ENCODE measurements at regions not wholly inside any gene's neighbourhood (a gene's known extent, or its start where the extent isn't known, plus 50 kb on each side); places are given as distances from the start of the nearest gene placed in this dataset.
"Not testable (repeated sequence)": the region's sequence is repeated elsewhere in the genome, so short reads cannot be mapped to it uniquely, and the experiment has no call there.

DNA sequence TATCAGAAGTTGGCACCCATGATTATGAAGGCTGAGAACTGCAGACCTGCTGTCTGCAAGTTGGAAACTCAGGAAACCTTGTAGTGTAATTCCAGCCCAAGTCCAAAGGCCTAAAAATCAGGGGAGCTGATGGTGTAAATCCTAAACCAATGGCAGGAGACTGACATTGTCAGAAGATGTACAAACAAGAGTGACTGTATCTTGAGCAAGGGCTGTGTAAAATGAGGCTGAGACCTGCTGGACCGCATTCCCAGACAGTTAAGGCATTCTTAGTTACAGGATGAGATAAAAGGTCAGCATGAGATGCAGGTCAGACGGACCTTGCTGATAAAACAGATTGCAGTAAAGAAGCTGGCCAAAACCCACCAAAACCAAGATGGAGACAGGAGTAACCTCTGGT is 147.7 kb downstream of the COG6 start:
- DNase-seq (ENCODE audit: low spot score): no peak

DNA sequence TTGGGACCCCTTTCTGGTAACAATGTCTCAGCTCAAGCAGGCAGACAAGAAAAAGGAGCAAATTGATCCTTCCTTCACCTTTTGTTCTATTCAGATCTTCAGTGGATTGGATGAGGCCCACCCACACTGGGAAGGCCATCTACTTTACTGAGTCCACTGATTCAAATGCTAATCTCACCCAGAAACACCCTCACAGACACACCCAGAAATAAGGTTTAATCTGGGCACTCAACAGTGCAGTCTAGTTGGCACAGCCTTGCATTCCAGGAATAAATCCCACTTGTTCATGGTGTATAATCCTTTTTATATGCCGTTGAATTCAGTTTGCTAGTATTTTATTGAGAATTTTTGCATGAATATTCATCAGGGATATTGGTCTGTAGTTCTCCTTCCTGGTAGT is 148.4 kb downstream of the COG6 start:
- no peak for DNase-seq (ENCODE audit: low spot score)

DNA sequence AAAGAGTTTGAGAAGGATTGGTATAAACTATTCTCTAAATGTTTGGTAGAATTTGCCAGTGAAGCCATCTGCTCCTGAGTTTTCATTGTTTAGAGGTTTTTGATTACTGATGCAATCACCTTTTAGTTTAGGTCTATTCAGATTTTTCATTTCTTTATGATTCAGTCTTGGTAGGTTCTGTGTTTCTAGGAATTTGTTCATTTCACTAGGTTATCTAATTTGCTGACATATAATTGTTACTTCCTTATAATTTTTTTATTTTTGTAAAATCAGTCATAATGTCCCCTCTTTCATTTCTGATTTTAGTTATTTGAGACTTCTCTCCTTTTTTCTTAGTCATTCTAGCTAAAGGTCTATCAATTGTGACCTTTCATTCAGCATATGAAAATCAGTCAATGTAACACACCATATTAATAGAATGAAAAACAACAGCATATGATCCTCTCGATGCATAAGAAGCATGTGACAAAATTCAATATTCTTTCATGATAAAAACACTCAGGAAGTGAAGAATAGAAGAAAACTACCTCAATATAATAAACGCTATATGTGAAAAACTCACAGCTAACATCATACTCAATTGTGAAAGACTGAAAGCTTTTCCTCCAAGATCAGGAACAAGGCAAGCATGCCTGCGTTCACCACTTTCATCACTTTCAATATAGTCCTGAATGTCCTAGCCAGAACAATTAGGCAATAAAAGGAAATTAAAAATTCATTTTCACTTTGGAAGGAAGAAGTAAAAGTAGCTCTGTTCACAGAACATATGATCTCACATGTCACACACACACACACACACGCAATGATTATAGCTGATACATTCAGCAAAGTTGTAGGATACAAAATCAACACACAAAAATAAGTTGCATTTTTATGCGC is 149.1 kb downstream of the COG6 start:
- no peak for DNase-seq (ENCODE audit: low spot score)

DNA sequence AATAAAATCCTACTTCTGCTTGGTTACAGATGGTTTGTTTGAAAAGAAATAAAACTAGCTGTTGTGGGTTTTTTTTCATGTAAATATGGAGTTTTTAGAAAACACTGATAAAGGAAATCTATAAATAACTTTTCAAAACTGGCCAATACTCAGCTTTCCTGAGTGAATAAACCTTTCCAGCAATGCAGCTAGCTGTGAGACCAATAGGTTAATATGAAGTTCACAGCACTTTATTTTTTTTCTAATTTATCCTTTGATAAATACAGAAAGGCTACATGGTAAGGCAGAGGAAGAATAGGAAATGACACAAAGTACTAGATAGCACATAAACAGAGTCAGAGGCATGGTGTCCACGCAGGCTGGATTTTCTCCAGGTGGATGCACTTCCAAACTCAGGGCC is 154.0 kb downstream of the COG6 start:
- DNase-seq (ENCODE audit: low spot score): no peak

DNA sequence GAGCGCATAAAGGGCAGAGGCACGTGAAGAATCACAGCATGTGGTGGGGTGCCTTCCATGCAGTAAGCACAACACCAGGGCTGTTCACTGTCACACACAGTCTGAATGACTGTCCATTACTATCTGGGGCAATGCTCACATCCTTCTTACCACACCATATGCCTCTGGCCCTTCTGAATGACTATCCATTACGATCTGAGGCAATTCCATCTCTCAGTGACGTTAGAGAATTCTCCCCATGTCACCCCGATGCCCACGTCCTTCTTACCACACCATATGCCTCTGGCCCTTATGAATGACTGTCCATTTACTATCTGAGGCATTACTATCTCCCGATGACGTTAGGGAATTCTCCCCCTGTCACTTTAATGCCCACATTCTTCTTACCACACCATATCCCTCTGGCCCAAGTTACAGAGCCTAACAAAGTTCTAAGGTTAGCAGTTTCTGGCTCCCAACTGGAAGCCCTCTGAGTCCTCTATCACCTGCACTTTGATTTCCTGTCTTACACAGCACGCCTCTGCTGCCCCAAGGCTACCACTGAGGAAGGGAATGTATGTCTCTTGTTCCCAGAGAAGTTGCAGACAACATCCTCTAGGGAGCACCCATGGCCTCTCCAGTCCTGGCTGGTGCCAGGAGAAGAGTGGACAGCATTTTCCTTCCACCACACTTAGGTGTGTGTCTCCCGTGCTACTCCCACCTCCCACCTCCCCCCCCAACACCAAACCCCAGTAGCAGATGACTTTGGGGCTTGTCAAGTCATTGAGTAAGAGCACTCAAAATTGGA is 154.8 kb downstream of the COG6 start:
- peak; percentile 9 for DNase-seq (ENCODE audit: low spot score)

DNA sequence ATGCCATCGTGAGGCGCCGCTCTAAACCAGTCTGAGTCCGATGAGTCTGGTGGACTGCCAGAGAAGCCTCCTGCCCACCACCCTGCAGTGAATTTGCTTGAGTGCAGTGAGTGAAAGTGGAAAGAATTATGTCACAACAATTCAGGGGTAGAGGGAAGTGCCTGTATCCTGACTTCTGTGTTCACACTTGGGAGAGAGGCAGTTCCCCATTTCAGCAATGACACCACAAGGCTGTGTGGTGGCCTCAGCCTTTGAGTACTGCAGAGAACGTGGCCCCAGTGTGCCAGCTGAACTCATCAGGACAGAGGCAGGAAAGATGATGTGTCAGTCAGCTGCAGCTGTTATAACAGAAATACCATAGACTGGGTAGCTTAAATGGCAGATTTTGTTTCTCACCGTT is 155.6 kb downstream of the COG6 start:
- DNase-seq (ENCODE audit: low spot score): no peak

DNA sequence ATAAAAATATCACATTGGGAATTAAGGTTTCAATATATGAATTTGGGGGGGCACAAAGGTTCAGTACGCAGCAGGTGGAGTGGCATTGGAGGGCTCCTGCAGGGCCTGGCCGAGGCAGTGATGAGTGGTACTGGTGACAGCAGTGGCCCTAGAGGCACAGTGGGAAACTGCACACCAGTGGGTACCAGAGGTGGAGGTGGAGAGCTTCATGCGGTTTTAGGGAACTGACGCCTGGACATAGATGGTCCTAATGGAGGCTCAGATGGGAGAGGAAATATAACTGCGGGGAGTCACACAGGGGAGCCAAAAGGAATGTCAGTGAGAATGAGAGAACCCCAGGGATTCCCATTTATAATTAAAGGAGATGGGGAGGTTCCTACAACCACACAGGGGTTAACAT is 156.2 kb downstream of the COG6 start:
- DNase-seq (ENCODE audit: low spot score): no peak

DNA sequence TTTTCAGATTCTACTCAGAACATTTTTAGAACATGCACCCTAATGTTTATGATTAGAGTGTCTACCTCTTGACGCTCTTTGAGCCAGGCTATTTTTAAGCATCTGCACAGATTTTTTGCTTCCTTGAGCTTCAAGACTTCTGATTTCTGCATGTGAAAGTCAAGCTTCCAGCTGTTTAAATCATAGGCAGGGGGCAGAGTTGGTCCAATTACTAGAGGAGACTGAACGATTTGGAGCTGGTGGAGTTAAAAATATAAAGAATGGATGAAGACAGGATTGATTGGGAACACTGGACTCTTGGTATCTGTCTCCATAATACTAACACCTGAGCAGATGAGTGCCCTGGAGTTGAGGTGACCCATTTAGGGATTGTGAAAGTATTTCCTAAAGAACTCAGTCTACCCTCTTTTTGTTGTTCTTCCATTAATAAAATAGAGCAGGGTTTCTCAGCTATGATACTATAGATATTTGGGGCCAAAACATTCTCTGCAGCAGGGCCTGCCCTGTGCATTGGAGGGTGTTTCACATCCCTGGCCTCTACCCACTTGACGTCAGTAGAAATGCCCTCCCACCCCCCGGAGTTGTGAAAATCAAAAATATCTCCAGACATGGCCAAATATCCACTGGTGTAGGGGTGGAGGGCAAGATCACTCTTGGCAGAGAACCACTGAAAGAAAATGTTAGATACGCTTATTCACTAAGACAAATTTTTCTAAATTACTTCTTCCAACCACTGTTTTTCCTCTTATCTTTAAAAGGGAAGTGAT is 160.1 kb downstream of the COG6 start:
- DNase-seq (ENCODE audit: low spot score): no peak

DNA sequence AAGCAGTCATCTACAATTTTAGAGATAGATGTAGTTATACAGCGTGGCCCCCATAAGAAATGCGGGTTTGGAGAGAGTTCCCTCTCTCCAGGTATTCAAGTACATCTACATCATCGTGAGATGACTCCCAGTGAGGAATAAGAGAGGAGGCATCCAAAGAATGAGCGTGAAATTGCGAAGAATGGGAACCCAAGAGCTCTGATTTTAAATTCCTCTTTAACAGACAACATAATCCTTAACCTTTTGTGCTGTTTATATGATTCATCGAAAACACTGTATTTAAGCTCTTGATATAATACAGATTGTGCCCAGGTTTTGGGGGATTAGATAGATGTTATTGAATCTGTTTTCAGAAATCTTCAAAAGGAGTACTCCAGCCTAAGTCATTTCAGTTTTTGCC is 161.5 kb downstream of the COG6 start:
- DNase-seq (ENCODE audit: low spot score): no peak

DNA sequence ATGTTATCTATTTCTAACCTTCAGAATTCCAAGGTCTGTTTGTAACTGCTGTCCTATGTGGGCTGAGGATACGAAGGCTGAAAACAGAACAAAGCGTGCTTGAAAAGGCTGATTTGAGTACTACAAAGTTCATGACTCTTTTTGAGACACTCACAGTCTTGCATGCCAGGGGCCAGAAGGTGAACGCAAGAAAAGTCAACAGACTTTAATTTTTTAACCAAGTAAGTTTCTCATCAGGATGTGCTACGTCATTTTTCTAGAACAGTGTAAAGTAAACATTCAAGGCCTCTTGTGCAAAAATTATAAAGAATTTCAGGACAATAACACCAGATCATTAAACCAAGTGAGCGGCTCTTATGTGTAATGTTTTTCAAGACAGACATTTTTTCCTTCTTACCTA is 163.5 kb downstream of the COG6 start:
- no peak for DNase-seq (ENCODE audit: low spot score)

DNA sequence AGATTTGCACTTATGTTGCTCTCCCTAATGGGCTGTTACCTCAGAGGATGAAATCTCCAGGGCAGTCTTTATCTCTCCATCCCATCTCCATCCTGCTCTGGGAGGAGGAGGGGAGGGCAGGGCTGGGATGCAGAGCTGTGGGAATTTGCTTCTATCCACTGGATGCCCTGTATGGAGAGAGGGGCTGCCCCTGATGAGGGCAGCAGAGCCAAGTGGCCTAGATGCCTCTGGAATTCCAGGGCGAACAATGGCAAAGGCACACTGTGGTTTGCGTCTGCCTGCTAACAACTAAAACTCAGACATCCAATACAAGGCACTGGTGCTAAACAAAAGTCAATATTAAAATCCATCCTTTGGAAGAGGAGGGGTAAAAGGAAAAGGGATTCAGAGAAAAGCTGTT is 165.1 kb downstream of the COG6 start:
- no peak for DNase-seq (ENCODE audit: low spot score)

DNA sequence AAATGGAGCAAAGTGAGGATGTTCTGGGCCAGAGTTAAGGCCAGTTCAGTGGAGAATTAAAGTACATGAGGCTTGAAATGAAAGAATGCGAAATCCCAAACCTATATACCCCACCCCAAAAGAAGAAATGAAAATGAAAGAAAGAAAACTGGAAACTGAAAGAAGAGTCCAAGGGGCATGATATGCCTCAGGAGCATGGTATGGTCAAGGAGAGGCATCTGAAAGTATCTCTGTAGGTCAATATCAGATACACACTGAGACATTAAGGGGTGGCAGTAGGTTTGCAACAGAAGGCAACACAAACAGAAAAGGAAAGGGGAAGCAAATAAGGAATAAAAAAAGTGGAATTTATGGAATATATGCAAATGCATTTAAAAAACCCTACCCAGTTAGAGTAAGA is 166.5 kb downstream of the COG6 start:
- no peak for DNase-seq (ENCODE audit: low spot score)

DNA sequence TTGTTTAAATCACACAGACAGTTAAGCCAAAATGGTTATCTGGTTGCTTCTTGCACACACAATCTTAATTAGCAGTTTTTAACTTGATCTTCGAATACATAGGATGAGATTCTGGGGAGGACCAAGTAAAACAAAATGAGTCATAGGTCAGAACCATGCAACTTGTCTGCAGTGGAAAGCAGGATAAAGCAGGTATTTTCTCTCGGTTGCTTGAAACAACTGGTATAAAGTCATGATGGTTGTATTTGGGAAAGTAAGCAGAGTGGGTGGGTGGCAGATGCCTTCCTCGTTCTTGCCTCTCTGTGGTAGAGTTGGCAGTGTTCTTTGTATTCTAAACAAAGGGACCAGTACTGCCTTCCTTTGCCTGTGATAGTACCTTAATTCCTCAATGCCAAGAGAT is 167.0 kb downstream of the COG6 start:
- DNase-seq (ENCODE audit: low spot score): no peak

DNA sequence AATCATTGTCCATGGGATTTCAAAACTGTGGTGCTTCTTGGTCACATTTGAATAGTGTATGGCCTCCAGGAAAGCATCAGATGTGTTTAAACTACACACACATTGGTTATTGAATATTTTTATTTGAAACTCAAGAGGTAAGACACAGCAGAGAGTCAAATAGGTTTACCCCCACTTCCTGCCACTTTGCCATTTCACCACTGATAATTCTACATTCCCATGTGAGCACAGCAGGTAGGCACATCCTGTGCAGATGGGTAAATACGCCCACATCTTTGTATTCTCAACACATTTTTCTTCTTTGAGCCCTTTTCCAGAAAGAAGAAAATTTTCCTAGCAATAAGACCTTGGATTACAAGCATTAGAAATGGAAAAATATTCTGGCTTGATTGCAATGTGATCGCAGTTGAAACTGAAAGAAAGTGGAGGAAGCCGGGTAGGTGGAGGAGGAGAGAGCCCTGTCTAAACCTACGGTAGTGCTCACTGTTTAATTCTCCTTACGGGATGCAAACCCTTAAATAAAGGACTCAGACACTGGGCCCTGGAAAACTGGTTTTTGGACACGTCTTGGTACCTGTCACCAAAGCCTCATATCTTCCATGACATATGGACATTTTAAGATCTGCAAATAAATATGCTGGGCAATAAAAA is 167.7 kb downstream of the COG6 start:
- no peak for DNase-seq (ENCODE audit: low spot score)

DNA sequence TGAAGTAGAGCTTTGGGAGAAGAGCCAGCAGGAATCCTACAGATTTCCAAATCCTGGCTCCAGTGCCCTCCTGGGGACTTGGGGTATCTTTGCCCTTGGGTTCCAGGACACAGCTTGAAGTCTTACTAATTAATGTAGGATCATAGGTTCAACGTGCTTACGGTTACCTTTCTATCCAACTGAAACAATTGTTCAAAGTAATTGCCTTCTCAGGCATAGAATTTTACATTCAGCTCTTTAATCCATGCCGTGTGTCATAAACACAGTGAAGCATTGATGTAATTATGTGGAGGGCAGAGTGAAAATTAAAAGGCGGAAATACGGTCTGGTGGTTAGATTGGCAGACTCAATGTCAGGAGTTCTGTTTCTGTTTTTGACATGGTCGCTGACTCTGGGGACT is 170.4 kb downstream of the COG6 start:
- no peak for DNase-seq (ENCODE audit: low spot score)

DNA sequence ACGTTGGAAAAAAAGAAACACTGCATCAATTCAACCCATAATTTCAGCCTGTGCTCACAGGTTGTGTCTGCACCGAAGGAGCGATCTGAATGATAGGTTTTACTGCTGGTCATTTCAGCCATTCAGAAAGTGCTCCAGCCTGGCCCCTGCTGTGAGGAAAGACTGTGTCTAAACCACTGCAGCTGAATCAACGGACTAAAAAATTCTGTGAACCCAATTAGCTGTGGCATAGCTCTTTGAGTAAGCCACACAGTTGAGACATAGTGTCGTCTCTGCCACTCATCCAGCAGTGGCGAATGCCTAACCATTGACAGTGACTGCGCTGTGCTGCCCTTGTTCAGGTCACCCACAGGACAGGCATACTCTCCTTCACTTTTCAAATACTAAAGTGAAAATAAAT is 179.8 kb downstream of the COG6 start:
- DNase-seq (ENCODE audit: low spot score): no peak

DNA sequence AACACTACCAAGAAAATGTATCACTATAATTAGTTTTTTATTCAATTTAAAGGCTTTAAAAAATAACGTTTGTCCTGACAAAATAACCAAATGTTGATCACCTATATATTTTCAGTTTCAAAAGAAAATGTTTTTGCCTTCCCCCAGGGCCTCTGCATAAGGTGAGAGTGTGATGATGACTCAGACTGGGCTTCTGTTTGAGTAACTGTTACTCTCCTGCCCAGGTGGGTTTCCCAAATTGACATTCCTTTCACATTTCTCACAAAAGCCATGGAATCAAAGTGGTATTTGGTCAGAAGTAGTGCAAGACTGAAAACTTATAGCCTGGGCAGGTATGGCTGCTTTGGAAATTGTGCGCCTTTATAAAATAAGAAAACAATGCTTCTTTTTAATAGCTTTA is 180.6 kb downstream of the COG6 start:
- no peak for DNase-seq (ENCODE audit: low spot score)

DNA sequence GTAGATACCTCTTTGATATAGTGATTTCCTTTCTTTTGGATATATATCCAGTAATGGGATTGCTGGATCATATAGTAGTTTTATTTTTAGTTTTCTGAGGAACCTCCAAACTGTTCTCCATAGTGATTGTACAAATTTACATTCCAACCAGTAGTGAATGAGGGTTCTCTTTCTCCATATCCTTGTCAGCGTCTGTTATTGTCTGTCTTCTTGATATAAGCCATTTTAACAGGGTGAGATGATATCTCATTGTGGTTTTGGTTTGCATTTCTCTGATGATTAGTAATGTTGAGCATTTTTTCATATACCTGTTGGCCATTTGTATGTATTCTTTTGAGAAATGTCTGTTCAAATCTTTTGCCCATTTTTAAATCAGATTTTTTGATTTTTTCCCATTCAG is 182.4 kb downstream of the COG6 start:
- not testable (repeated sequence) for DNase-seq (ENCODE audit: low spot score)

DNA sequence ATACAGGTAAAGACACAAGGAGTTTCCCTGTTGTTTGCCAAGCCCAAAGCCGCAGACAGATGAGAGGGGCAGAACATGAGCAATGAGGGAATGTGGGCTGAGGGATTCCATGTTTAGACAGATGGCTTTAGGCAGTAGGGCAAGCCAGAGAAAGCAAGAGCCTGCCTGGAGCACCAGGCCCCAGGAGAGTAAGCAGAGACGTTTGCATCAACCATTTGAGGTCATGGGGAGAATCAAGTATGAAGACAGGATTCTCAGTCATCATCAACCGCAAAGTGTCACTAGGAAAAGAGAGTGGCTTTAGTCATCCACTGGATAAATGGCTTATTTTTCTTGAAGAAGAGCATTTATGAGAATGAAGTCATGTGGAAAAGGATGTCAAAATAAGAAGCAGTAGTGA is 184.7 kb downstream of the COG6 start:
- no peak for DNase-seq (ENCODE audit: low spot score)

DNA sequence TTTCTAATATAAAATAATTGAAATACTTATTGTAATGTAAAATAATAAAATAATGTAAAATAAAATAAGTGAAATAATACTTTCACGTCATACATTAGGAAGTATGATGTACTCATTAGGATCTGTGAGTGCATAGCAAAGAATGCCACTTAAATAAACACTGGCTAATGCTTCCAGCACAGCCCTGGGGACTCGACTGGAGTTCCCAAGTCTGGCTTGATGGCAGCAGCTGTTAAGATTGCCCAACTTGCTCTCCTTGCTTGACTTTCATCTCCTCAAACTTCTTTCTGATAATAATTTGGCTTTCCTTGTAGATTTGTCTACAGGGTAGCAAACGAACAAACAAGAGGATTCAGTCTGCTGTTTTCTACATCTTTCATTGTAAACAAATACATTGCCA is 191.9 kb downstream of the COG6 start:
- DNase-seq (ENCODE audit: low spot score): no peak

DNA sequence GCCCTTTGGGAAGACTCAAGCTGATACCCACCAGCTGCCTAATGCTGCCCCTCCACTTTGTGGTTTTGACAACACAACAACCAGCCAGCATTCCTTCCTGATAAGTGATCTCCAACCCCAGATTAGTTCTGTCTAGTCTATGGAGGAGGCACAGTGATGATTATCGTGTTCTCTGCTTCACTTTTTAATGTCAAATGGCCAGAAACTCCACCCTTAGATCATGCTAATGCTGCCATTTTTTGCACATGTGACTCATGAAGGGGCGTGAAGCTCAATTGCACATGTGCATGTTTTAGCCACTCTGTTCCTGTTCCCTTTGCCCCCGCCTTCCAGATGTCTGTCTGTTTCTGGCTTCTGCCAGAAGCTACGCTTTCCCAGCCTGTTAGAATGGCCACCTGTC is 199.8 kb downstream of the COG6 start:
- DNase-seq (ENCODE audit: low spot score): no peak

DNA sequence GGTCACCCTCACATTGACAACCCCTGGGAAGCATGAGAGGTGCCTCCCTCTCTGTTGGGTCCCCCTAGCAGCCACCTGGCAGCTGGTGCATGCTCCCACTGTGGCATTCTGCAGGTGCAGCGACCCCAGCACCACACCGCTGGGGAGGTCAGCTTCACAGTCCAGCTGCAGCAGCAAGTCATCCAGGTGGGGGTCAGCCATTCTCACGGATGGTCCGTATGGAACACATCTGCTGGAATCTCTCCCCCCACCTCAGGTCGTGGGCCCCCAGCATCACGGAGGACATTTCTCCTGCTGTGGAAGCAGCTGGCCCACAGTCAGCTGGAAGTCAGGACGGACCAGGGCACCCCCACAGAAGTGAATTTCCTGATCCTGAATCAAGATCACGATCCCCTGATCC is 201.3 kb downstream of the COG6 start:
- DNase-seq (ENCODE audit: low spot score): no peak
